SKM-1 (cell line): ENCODE measurements at regions not wholly inside any gene's neighbourhood (a gene's known extent, or its start where the extent isn't known, plus 50 kb on each side); places are given as distances from the start of the nearest gene placed in this dataset.

Experiments
- DNase-seq: peaks from one replicate; lab custom pipeline; 2025; ENCODE audit not compliant: unreplicated experiment; lab: John Stamatoyannopoulos, UW

DNA sequence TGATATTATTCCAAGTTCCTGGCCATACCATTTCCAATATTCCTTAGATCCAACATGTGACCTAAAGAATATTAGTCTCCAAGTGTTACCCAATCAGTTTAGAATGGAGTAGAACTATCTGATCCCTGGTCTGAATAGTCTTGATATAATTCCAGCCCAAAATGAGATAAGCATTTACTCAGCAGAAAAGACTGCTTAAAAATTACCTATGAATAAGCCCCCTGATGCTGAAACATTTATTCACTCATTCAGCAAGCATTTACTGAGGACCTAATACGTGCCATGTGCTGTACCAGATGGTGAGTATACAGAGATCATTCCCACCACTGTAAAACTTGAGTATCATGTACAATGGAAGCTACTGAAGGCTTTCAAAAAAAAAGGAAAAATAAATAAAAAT lies 157.0 kb downstream of the FAM114A2 start:
- DNase-seq: no peak

DNA sequence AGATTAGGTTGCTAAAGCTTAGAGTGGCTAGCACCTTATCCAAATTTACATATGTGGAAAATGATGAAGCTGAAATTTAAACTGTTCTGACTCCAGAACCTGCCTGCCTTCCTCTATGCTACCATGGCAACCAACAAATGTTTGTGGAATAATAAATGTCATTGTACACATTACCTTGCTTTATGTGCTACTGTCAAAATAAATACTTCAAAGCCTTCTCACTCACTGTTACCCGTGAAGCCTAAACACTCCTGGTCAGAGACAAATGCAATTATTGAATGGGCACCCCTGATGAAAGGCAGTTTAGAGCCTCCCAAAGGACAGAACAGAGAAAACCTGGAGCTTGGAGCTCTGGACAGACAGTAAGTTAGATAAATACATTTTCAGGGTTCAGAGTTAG lies 158.6 kb downstream of the FAM114A2 start:
- DNase-seq: no peak

DNA sequence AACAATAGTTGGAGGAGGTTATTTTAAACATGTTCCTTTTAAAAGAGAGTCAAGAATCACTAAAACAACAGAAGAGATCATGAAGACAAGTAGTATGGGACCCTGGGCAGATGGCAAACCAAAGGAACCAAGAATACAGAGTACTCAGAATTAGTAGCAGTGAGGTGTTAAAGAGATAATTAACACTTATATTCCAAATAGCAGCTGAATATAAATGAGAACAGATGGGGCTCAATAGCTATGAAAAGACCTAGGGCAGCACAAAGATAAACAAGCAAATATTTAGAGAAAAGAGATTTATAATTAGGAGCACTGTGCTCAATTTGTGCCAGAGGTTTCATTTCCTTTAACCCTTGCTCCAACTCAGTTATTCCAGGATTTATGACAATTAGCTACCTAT lies 159.1 kb downstream of the FAM114A2 start:
- DNase-seq: no peak

DNA sequence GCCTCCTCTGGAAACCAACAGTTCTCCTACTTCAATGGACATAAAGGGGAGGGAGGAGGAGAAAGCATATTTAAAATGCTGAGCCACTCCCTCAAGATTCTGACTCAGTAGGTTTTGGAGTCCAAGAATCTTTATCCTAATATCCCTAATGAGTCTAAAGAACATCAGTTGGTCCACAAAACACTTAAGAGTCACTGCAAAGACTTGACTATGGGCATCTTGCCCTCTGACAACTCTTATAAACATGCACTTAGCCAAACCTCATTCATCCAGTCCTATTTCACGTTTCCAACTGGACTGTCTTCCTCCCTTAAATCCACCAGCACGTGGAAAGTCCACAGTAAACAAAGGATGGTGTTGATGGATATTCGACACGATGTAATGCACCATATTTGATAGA lies 172.5 kb downstream of the FAM114A2 start:
- no peak for DNase-seq

DNA sequence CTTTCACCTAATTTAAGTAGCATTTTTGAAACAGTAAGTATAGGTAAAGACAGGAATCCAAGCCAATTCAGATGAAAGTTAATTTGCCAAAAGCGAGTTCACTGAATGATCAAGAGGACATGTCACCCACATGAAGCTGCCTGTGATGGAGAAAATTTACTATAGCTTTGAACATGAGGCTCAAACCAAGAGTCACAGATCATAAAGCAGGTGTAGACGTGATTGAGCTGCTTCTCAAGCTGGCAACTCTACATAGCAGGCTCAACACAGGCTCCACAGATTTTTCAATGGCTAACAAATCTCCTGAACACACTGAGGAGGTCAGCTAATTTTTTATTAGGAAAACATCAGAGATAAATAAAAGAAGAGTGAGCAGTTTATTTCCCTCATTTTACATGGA lies 173.7 kb downstream of the FAM114A2 start:
- no peak for DNase-seq

DNA sequence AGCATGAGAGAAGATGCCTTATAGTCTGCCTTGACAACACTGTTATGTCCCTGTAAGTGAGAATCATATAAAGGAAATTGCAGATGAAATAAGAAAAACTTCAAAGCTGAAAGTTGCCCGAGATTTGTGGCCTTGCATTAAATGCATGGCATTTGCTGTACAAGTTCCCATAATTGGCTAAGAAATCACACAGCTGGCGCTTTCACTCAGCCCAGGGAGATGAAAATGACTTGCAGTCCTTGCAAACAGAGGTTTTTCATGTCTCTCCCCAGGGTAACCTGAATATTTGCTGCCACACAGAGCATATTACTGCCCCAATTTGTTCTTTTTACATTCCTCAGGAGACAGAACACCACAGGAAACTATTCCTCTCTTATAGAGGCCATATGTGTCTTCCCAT lies 174.8 kb downstream of the FAM114A2 start:
- DNase-seq: no peak
